Effector CD4-positive, alpha-beta T cell (primary cell): ENCODE measurements at regions not wholly inside any gene's neighbourhood (a gene's known extent, or its start where the extent isn't known, plus 50 kb on each side); places are given as distances from the start of the nearest gene placed in this dataset.

Experiments used
- DNase-seq: peaks from one replicate; pipeline ENCODE4 v3.0.0-alpha.2; 2020

DNA sequence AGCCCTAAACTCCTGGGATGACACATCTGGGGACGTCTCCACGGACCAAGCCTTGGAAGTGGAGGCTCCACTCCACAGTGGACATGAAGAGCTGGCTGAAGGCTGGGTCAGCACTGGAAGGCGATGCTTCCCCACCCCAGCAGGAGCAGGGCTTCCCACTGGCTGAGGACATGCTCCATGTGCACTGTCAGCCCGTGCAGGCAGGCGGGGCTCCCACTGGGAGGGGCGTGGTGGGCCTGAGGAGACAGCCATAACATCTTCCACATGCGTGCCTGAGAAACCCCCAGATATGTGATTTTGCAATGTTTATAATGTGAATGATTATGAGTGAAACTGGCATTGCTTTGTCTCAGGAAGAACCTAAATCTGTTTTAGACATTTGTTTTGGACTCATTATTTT lies 231.3 kb downstream of the KLF13 start:
- no peak for DNase-seq

GRCh38 chr15:31558840-31559239 lies 232.2 kb downstream of the KLF13 start:
- DNase-seq: no peak

- DNase-seq: no peak
Observed at GRCh38 chr15:31559786-31560185, 233.2 kb downstream of the KLF13 start.

- no peak for DNase-seq
Observed at GRCh38 chr15:31560643-31561042, 234.0 kb downstream of the KLF13 start.

DNA sequence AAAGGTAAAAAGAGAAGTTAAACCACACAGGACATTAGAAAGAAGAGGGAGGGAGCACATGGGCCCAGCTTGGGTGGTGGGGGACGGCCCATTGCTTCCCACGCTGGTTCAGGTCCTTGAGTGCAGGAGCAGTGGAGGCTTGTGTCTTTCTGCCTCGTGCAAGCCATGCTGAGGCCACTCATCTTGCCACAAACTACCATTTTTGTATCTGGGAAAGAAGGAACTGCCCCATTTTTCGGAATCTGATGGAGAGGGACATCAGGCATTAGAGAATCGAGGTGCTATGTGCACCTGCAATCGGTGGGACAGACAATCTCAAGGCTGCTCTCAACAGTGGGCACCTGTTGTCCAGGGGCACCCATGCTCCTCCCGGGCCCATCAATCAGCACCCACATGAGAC lies 234.5 kb downstream of the KLF13 start:
- DNase-seq: no peak

DNA sequence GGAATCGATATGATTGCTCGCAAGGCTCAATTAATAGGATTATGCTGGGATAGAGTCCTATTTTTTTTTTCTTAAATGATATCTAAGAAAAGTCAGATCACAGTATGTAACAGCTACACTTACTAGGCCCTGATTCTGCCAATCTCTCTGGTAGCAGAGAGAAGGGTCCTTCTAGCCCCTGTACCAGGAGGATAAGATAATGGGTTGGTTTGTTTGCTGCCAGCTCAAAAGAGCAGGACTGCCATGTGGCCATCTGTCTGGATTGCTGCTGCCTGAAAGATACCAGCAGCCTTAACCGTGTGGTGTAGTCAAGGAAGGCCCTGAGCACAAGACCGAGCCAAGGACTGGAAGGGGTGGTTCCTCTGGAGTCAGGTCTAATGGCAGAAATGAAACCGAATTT lies 236.4 kb downstream of the KLF13 start:
- DNase-seq: no peak

GRCh38 chr15:31563421-31563820 lies 236.8 kb downstream of the KLF13 start:
- DNase-seq: no peak

DNA sequence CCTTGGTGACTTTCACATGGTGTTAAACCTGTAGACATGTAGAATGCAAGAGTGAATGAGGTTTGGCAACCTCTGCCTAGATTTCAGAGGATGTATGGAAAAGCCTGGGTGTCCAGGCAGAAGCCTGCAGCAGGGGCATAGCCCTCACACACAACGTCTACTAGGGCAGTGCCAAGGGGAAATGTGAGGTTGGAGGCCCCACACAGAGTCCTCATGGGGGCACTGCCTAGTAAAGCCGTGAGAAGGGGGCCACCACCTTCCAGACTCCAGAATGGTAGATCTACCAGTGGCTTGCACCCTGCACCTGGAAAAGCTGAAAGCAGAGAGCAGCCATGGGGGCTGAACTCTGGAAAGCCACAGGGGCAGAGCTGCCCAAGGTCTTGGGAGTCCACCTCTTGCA lies 241.2 kb downstream of the KLF13 start:
- DNase-seq: no peak

GRCh38 chr15:31569836-31570235 lies 243.2 kb downstream of the KLF13 start:
- DNase-seq: no peak

- DNase-seq: no peak
Observed at GRCh38 chr15:31570591-31570990, 244.0 kb downstream of the KLF13 start.

- DNase-seq: no peak
Observed at GRCh38 chr15:31571676-31572075, 245.0 kb downstream of the KLF13 start.

DNA sequence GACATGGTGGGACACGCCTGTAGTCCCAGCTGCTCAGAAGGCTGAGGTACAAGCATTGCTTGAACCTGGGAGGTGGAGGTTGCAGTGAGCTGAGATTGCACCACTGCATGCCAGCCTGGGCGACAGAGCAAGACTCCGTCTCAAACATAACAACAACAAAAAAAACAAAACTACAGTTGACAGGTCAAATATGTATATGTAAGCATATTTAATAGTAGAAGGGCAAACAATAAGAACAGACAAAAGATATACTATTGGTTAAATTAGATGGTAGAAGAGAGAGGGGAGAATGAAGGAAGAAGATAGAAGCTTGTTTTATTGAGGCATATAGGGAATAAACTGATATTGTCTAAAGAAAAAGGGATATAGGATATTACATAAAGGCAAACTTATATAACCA lies 247.1 kb downstream of the KLF13 start:
- DNase-seq: no peak

- no peak for DNase-seq
Observed at GRCh38 chr15:31574766-31575165, 248.1 kb downstream of the KLF13 start.

DNA sequence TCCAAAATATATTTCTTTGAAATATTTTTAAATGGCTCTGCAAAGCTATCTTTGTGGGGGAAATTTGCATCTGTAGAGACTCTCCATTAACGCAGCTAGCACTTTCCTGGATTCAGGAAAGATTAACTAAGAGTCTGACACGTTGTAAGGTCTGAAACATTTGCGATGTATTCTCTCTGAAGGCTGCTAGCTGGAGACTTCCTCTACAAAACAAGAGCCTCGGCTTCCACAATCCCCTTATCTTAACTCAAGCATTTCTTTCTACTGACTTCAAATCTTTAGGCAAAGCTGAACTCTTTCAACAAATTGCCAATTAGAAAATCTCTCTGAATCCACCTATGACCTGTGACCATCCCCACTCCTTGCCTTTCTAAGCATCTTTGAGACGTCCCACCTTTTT lies 250.5 kb downstream of the KLF13 start:
- no peak for DNase-seq

DNA sequence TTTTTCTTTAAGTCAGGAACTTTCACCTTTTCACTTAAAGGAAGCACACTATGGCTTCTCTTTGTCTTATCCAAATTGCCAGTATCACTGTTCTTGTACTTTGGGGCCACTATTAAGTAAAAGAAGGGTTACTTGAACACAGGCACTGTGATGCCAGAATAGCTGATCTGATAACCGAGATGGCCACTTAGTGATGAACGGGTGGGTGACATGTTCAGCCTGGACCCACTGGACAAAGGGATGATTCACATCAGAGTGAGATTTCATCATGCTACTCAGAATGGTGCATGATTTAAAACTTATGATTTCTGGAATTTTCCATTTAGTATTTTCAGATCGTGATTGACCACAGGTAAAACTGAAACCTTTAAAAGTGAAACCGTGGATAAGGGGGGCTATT lies 252.6 kb downstream of the KLF13 start:
- no peak for DNase-seq

GRCh38 chr15:31579976-31580375 lies 253.3 kb downstream of the KLF13 start:
- DNase-seq: no peak

- no peak for DNase-seq
Observed at GRCh38 chr15:31584195-31584594, 257.6 kb downstream of the KLF13 start.

- no peak for DNase-seq
Observed at GRCh38 chr15:31585240-31585639, 258.6 kb downstream of the KLF13 start.

DNA sequence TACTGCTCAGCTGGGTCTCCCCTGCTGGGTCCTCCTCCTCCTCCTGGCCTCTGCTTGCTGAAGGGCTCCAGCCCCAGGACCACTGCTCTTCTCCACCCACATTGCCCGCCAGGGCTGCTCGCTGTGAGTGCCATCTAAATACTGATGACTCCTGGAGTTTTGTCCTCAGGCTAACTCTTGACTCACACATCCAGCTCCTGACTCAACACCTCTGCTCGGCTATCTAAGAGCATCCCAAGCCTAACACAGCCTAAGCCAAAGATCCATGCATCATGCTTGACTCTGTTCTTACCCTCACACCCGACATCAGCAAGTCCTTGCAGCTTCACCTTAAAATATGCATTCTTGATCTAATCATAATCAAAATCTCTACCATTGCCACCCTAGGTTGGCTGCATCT lies 260.2 kb downstream of the KLF13 start:
- DNase-seq: no peak

GRCh38 chr15:31587583-31587982 lies 260.9 kb downstream of the KLF13 start:
- DNase-seq: no peak

DNA sequence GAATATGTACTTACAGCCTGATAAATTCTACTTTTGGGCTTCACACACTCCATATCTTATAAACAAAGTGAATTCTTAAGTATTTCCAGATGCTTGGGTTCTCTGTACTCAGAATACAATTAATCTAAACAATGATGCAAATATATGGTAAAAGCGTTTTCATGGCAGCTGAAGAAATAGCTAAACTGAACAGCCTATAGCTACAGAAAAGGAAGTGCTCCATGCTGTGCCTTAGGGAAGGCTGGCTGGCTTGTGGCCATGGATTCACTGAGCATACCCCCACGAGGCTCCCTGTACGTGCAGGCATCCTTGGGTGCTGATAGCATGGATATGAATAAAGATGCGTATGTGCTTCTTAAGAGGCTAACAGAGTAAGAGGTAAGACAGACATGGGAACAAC lies 264.0 kb downstream of the KLF13 start:
- DNase-seq: no peak

GRCh38 chr15:31591908-31592307 lies 265.3 kb downstream of the KLF13 start:
- DNase-seq: no peak

DNA sequence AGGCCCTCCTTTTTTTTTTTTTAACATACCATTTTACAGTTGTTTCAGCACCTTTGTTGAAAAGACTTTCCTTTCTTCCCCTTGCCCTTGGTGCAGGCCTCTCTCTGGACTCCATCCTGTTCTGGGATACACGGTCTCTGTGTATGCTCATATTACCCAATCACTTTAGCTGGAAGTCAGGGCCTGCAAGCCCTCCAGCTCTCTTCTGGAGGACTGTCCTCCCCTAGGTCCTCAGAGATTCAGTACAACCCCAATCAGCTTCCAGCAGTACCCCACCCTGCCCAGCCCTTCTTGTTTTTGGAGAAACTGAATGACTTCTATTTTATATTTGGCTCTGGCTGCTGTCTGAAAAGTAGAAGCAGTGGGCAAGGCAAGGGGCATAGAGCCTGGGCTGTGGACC lies 270.8 kb downstream of the KLF13 start:
- DNase-seq: no peak

GRCh38 chr15:31598620-31599019 lies 272.0 kb downstream of the KLF13 start:
- DNase-seq: no peak

GRCh38 chr15:31605467-31605931 lies 278.9 kb downstream of the KLF13 start:
- no peak for DNase-seq

DNA sequence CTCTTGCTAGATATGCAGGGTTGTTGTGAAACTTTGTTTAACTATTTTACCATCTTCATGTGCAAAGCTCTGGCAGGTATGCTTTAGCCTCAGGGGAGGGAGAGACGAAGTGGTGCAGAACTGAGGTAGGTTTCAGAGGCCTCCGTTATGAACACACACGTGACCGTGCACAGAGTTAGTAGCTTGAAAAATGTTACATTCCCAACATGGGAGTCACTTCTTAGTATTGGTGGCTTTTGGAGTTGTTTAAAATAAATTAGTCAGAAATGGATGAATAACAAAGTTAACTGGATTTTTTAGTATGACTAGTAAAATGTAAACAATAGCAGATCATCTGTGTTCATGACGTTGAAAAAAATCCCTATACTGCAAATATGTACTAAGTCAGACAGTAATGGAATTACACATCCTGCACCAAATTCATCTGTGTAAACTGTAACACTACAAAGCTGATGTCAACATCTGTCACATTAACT lies 279.6 kb downstream of the KLF13 start:
- no peak for DNase-seq
